GM21529 (cell line): ENCODE measurements at regions not wholly inside any gene's neighbourhood (a gene's known extent, or its start where the extent isn't known, plus 50 kb on each side); places are given as distances from the start of the nearest gene placed in this dataset.
"Not testable (repeated sequence)": the region's sequence is repeated elsewhere in the genome, so short reads cannot be mapped to it uniquely, and the experiment has no call there.

Experiments used
- ATAC-seq: cut with Tn5 transposase; IDR thresholded peaks from one replicate; pipeline ENCODE4 v1.9.1; 2021; ENCODE audit not compliant: unreplicated experiment

DNA sequence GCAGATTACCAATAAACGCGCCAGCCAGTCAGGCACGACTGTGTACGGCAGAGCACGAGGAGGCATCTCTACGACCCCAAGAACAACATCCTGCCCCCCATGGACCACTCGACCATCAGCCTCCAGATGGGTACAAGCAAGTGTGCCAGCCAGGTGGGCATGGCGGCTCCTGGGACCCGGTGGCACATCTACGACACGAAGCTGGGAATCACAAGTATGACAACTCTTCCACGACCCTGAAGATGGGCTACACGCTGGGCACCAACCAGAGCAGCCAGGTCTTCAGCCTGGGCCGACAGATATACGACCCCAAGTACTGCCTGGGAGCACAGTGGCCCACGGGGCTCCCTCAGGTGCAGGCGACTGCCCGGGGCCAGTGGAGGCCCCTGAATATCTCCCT, 217.6 kb downstream of the POTED start:
- no peak for ATAC-seq

DNA sequence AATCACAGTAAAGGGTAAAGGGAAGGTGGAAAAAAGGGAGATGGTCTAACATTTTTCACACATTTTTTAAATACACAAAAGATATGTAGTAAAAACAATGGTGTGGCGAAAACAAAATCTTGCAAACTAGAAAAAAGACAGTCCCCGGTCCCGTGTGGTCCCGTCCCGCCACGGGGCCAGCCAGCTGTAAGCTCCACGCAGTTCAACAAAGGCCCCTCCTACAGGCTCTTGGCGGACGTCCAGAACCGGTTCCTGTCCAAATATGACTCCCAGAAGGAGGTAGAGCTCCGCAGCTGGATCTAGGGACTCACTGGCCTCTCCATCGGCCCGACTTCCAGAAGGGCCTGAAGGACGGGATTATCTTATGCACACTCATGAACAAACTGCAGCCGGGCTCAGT, 216.9 kb downstream of the POTED start:
- ATAC-seq = not testable (repeated sequence)

DNA sequence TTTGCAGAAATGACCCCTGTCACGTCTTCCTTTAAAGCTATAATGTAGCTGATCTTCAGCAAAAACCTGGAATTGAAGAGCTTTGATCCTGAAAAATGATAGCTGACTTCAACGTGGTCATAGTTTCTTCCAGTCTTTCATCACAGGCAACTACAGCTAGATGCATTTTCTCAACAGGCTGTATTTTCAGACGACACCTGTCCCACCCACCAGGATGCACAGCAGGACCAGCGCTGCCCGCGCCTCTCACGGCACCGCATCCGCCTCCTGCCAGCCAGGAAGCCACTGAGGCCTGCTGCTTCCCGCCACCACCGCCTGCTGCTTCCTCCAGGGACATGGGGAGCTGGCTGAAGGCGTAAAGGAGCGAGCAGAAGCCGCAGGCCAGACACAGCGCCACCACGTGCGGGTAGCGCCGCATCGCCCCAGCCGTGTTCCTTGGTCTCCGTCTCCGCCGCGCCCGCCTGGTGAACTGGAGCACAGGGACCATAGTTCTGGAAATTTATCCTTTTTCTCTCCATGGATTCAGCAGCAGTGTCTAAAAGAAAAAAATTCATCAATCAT, 215.7 kb downstream of the POTED start:
- ATAC-seq = not testable (repeated sequence)

DNA sequence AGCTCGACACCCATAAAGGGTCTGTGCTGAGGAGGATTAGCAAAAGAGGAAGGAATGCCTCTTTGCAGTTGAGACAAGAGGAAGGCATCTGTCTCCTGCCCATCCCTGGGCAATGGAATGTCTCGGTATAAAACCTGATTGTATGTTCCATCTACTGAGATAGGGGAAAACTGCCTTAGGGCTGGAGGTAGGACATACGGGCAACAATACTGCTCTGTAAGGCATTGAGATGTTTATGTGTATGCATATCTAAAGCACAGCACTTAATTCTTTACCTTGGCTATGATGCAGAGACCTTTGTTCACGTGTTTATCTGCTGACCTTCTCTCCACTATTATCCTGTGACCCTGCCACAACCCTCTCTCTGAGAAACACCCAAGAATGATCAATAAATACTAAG, 210.7 kb downstream of the POTED start:
- ATAC-seq = not testable (repeated sequence)

DNA sequence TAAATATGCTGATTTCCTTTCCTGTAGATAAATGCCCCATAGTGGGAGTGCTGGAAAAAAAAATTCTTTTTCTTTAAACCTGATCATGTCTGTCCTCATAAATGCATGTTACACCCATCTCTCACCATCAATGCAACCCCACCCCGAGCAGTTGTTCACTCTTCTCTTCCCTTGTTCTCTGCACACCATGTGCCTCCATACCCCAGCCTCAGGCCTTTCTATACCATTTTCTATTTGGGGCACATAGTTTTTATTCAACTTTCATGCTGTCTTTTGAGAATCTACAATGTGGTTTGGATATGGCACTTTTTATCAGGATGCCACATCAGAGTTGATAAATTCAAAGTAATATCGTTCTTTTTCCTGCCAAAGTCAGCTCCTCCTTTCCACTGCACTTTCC, 202.6 kb downstream of the POTED start:
- ATAC-seq = not testable (repeated sequence)

DNA sequence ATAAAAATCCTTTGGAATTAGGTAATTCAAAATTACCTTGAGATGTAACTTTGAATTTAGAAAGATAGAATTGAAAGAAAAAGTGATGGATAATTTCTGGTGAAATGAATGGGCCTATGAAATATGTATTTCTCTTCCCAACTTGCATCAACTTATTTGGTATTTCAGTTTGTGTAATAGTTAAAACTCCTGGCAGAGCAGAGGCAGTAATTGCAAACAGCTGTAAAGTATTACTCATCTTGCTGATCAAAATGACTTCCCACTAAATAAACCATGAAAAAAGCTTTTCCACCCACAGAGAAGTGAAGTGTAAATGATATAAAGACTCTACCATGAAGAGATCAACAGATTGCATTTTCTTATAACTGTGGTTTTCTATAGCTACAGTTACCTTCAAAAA, 201.0 kb downstream of the POTED start:
- ATAC-seq = not testable (repeated sequence)

DNA sequence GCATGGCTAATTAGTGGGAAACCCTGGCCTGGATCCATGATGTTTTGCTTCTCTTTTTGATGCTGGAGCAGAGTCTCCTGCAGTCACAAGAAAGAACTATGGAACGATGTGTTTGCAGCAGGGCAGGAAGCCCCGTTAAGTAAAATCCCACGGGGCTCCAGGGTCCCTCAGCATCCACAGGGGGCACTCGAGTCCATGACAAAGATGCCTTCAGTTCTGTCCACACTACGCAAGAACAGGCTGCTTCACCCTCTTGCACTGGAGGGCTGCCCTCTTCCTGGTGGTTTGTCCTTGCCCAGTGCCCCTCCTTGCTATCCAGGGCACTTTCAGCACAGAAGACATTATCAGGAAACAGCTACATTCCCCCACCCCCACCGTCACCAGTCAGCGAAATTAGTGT, 196.9 kb downstream of the POTED start:
- ATAC-seq = not testable (repeated sequence)

DNA sequence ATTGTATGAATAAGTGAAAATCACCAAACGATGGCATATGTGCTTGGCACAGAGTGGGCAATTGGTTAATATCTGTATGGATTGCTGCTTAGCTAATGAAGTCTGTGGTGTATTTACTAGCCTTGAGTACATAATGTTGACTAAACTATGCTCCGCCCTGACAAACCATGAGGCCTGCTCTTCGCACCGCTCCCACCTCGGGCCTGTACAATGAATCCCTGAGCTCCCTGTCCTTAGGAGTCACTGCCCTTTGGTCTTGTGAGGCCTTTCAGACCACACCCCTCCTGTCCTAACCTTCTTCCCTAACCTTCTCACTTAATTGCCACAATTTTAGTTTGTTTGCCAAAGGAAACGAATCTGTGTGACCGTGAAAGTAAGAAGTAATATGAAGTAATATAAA, 193.2 kb downstream of the POTED start:
- not testable (repeated sequence) for ATAC-seq
